HepG2 (cell line): ENCODE measurements at regions not wholly inside any gene's neighbourhood (a gene's known extent, or its start where the extent isn't known, plus 50 kb on each side); places are given as distances from the start of the nearest gene placed in this dataset.

Experiments
- MTA3 ChIP-seq: sonication (generic); formaldehyde crosslinking; IDR thresholded peaks from 2 replicates; pipeline ENCODE4 v1.4.0; 2020; ENCODE audit warnings: missing genetic modification reagents
- TMF1 ChIP-seq: sonication (generic); formaldehyde crosslinking; IDR thresholded peaks from 2 replicates; pipeline ENCODE4 v1.8.1; 2022; ENCODE audit warnings: low read depth, missing genetic modification reagents
- ZNF607 ChIP-seq: sonication (generic); formaldehyde crosslinking; IDR thresholded peaks from 2 replicates; pipeline ENCODE4 v1.5.1; 2020; ENCODE audit warnings: missing genetic modification reagents, mild to moderate bottlenecking, borderline replicate concordance
- TF ChIP-seq, protein P1 (sequence below): IDR thresholded peaks from 2 replicates; pipeline ENCODE4 v1.6.1; 2016; ENCODE audit warnings: missing biosample characterization, missing genetic modification reagents, low read depth

DNA sequence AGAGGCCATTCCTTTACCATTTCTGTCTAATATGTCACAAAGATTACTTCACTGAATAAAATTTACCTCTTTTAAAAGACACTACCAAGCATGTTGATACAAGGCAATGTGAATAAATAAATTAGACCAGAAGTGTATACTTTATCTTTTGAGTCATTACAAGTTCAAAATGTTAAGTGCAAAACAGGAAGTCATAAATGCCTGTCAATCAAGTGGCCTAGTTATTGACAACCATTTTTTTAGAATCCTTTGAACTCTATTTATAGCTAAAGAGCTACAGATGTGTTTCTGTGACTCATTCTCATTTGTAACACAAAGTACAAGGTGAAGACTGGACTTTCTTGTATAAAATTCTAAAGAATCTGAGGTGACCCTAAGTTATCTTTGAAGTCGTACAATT is 602.7 kb upstream of the SEMA6A start:
- TF ChIP-seq MTA3 (CRISPR knock-in tag), result no peak
- TF ChIP-seq, protein P1, sequence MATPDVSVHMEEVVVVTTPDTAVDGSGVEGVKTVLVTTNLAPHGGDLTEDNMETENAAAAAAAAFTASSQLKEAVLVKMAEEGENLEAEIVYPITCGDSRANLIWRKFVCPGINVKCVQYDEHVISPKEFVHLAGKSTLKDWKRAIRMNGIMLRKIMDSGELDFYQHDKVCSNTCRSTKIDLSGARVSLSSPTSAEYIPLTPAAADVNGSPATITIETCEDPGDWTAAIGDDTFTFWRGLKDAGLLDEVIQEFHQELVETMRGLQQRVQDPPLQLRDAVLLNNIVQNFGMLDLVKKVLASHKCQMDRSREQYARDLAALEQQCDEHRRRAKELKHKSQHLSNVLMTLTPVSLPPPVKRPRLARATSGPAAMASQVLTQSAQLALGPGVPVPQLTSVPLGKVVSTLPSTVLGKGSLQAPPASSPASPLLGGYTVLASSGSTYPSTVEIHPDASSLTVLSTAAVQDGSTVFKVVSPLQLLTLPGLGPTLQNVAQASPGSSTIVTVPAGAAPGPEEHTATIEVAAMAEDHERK (CRISPR knock-in tag), result no peak
- TF ChIP-seq ZNF607 (CRISPR knock-in tag), result no peak
- TF ChIP-seq TMF1, result no peak
